MCF 10A (cell line): ENCODE measurements at regions not wholly inside any gene's neighbourhood (a gene's known extent, or its start where the extent isn't known, plus 50 kb on each side); places are given as distances from the start of the nearest gene placed in this dataset.

Experiments used
- BruUV-seq: library from RNA; stranded (reverse); fragments of 400-500 nt; replicated peaks from 2 replicates; lab custom pipeline; 2021; lab: Mats Ljungman, UMichigan
- CTCF ChIA-PET: fragments of 300-600 bp; sonication (Branson Sonifier 250); formaldehyde crosslinking; extraction: SDS; loops from one replicate; lab custom pipeline; 2021; ENCODE audit warnings: antibody characterized with exemption, inconsistent platforms; lab: Yijun Ruan, JAX
- POLR2A ChIA-PET: fragments of 300-600, 350-650 bp; sonication (Branson Sonifier 250); formaldehyde crosslinking; extraction: SDS; loops from one replicate; lab custom pipeline; 2020; ENCODE audit warnings: antibody characterized with exemption, inconsistent platforms; lab: Yijun Ruan, JAX
- DNase-seq: peaks from one replicate; pipeline ENCODE4 v3.0.0-alpha.2; 2018; ENCODE audit not compliant: unreplicated experiment
- H3K27ac Mint-ChIP-seq: one replicate; pipeline ENCODE4 v1.8.0; 2022; ENCODE audit warnings: mild to moderate bottlenecking, low read depth, mixed read lengths; ENCODE audit not compliant: unreplicated experiment
- H3K27me3 Mint-ChIP-seq: one replicate; pipeline ENCODE4 v1.8.0; 2022; ENCODE audit warnings: mixed read lengths; ENCODE audit not compliant: insufficient read depth, unreplicated experiment
- H3K36me3 Mint-ChIP-seq: one replicate; pipeline ENCODE4 v1.8.0; 2022; ENCODE audit warnings: mild to moderate bottlenecking, moderate library complexity, mixed read lengths; ENCODE audit not compliant: insufficient read depth, unreplicated experiment
- H3K4me1 Mint-ChIP-seq: one replicate; pipeline ENCODE4 v1.8.0; 2022; ENCODE audit warnings: mixed read lengths; ENCODE audit not compliant: insufficient read depth, unreplicated experiment
- H3K4me3 Mint-ChIP-seq: one replicate; pipeline ENCODE4 v1.8.0; 2022; ENCODE audit warnings: mild to moderate bottlenecking, moderate library complexity, mixed read lengths; ENCODE audit not compliant: unreplicated experiment
- H3K9me3 Mint-ChIP-seq: one replicate; pipeline ENCODE4 v1.8.0; 2022; ENCODE audit warnings: mixed read lengths; ENCODE audit not compliant: unreplicated experiment
- CTCF ChIP-seq: fragments of 200-600 bp; IDR thresholded peaks from one replicate; pipeline ENCODE4 v1.8.0; 2022; ENCODE audit warnings: antibody characterized with exemption, mild to moderate bottlenecking; ENCODE audit not compliant: unreplicated experiment
- intact Hi-C: fragments of 100-400 bp; cut with micrococcal nuclease; formaldehyde crosslinking; loops from 2 replicates; pipeline ENCODE4 v1.14.1; 2022

DNA sequence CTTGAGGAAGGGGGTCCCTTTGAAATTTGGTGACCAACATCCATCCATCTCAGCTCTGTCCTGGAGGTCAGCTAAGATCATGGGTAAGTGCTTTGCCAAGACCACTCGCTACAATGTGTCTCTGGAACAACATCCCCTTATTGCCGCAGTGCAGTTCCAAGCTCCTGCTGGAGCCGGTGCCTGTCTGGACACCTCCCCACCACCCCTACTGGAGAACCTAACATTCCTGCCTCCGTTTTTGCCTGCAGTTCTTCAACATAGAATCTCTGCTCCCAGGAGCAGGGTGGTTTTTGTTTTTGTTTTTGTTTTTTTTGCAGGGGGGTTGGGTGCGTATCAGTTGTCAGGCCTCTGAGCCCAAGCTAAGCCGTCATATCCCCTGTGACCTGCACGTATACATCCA lies 51.2 kb upstream of the FXYD4 start:
- no peaks in the 10 kb centered on the region for H3K9me3 Mint-ChIP-seq
- BruUV-seq: no TSS peak
- H3K4me1 Mint-ChIP-seq: no peaks in the 10 kb centered on the region
- H3K36me3 Mint-ChIP-seq: no peaks in the 10 kb centered on the region
- no peaks in the 10 kb centered on the region for H3K27me3 Mint-ChIP-seq
- no peak overlapping the region for H3K4me3 Mint-ChIP-seq
- POLR2A ChIA-PET: no interaction called here
- no peak overlapping the region for H3K27ac Mint-ChIP-seq
- intact Hi-C loops: no loop called here
- DNase-seq: no peak
- TF ChIP-seq CTCF: no peak
- CTCF ChIA-PET: no interaction called here

- H3K27me3 Mint-ChIP-seq: no peaks in the 10 kb centered on the region
- no peaks in the 10 kb centered on the region for H3K4me1 Mint-ChIP-seq
- no peaks in the 10 kb centered on the region for H3K36me3 Mint-ChIP-seq
- CTCF ChIA-PET: interaction anchor here (1.3 kb wide), 1 partner anchor 27 kb away, joined by 4 read pairs; no protein-coding TSS in a partner anchor
- no TSS peak for BruUV-seq
- H3K27ac Mint-ChIP-seq: no peak overlapping the region
- POLR2A ChIA-PET: interaction anchor here (0.9 kb wide), 1 partner anchor 77 kb away, joined by 4 read pairs; no protein-coding TSS in a partner anchor
- TF ChIP-seq CTCF: no peak
- DNase-seq: no peak
- H3K4me3 Mint-ChIP-seq: no peak overlapping the region
- H3K9me3 Mint-ChIP-seq: no peaks in the 10 kb centered on the region
- intact Hi-C loops: no loop called here
Measured at GRCh38 chr10:43318976-43319960, 52.2 kb upstream of the FXYD4 start.

GRCh38 chr10:43318456-43318855 lies 51.6 kb upstream of the RASGEF1A start:
- ChIA-PET POLR2A (interaction anchor here (0.9 kb wide), 1 partner anchor 78 kb away, joined by 4 read pairs; no protein-coding TSS in a partner anchor), CTCF (interaction anchor here (1.3 kb wide), 1 partner anchor 26 kb away, joined by 4 read pairs; no protein-coding TSS in a partner anchor)
- Mint-ChIP-seq H3K27ac (no peak overlapping the region), H3K4me3 (no peak overlapping the region), H3K4me1 (peaks cover 4% of the 10 kb centered on the region), H3K9me3 (no peaks in the 10 kb centered on the region), H3K36me3 (no peaks in the 10 kb centered on the region), H3K27me3 (no peaks in the 10 kb centered on the region)
- BruUV-seq: no TSS peak
- DNase-seq: no peak
- intact Hi-C loops: no loop called here
- TF ChIP-seq CTCF: no peak

DNA sequence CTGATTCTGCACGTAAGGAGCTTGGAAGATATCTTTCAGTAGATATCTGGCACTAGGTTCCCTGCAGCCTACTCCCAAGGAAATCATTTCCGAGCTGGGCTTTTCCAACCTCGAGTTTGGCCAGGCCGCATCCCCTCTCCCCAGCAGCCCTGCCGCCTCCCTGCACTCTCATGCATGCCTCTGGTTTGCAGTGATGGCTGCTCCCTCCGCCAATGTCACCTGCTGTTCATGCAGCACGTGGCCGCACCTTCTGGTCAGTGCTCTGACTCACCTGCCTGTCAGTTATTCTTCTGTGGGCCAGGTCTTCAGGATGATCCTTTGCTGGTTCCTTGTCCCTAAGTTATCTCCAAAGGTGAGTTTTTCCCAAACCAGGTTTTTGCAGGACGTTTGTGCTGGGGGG lies 50.6 kb upstream of the RASGEF1A start:
- intact Hi-C loops: no loop called here
- Mint-ChIP-seq H3K9me3 (no peaks in the 10 kb centered on the region), H3K27ac (no peak overlapping the region), H3K4me1 (peaks cover 5% of the 10 kb centered on the region), H3K4me3 (no peak overlapping the region), H3K36me3 (no peaks in the 10 kb centered on the region), H3K27me3 (no peaks in the 10 kb centered on the region)
- DNase-seq: no peak
- ChIA-PET CTCF (interaction anchor here (0.7 to 1.1 kb wide), 2 partner anchors 31 to 105 kb away, joined by 3 read pairs; no protein-coding TSS in a partner anchor), POLR2A (no interaction called here)
- BruUV-seq: no TSS peak
- no peak for TF ChIP-seq CTCF
